Ovary (tissue), 3 donors: ENCODE measurements at regions not wholly inside any gene's neighbourhood (a gene's known extent, or its start where the extent isn't known, plus 50 kb on each side); places are given as distances from the start of the nearest gene placed in this dataset.
A peak's percentile ranks its signal among the peaks of the same experiment; 100 is the strongest.

Source experiments
- EP300 ChIP-seq: sonication (generic); formaldehyde crosslinking; IDR thresholded peaks from one replicate; pipeline ENCODE4 v1.6.1; 2017; ENCODE audit warnings: antibody characterized with exemption
- TF ChIP-seq, protein P1 (sequence below), 3 donors: fragments of 450-650 bp in 2 of 3; fragments of 200-600 bp in 1 of 3; IDR thresholded peaks; one replicate each; pipeline versions ENCODE4 v1.5.1 to v1.8.0; 2016 to 2022; ENCODE audit warnings: antibody characterized with exemption in 3 of 3, mild to moderate bottlenecking in 1 of 3
- donor health status: DM: no; HTN: no; CAD: no.

DNA sequence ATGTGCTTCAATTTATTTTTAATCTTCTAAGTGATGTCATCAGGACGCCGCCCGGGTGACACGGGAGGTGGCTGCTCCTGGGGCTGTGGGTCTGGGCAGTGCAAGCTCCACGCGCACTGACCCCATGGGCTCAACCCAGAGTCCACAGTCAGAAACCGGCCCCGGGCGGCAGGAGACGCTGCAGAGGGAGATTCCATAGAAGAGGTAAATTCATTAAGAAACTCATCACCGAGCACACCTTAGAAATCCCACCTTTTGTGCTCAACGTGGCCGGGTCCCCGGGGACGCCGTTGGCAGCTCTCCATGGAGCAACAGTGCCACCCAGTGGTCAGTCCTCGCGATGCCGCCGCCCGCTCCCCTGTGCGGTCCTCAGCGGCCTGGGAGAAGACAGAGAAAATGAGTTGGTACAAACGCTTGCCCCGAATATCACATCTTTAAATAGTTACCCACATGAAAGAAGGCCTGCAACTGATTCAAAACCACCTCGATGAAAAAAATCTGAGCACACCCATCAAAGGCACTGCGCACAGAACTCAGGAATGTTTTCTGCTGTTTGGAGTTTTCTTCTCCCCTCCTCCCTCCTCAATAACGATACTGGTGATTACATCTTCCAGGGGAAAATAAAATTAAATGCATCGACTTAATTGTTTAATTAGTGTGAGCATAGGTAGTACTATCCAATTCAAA, 92.6 kb downstream of the CMPK2 start:
- TF ChIP-seq, protein P1, sequence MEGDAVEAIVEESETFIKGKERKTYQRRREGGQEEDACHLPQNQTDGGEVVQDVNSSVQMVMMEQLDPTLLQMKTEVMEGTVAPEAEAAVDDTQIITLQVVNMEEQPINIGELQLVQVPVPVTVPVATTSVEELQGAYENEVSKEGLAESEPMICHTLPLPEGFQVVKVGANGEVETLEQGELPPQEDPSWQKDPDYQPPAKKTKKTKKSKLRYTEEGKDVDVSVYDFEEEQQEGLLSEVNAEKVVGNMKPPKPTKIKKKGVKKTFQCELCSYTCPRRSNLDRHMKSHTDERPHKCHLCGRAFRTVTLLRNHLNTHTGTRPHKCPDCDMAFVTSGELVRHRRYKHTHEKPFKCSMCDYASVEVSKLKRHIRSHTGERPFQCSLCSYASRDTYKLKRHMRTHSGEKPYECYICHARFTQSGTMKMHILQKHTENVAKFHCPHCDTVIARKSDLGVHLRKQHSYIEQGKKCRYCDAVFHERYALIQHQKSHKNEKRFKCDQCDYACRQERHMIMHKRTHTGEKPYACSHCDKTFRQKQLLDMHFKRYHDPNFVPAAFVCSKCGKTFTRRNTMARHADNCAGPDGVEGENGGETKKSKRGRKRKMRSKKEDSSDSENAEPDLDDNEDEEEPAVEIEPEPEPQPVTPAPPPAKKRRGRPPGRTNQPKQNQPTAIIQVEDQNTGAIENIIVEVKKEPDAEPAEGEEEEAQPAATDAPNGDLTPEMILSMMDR (IDR thresholded peaks at IDR 0.05), result peak in 1 of 3 donors; percentile 29
- no peak for TF ChIP-seq EP300
